Left lung (tissue), 4 donors: ENCODE measurements at regions not wholly inside any gene's neighbourhood (a gene's known extent, or its start where the extent isn't known, plus 50 kb on each side); places are given as distances from the start of the nearest gene placed in this dataset.

Source experiments
- ATAC-seq: fragments of 200-7000 bp; cut with Tn5 transposase; one replicate; pipeline ENCODE4 v1.9.1; 2020; ENCODE audit warnings: moderate library complexity
- DNase-seq, 4 donors: peaks; one replicate each; pipeline ENCODE4 v3.0.0-alpha.2; 2013 to 2020
- H3K27ac ChIP-seq, 2 donors: fragments of 200-600 bp; sonication (generic) in 1 of 2; one replicate each; pipeline versions ENCODE4 v1.5.0 to v1.8.0; 2020 to 2021
- H3K27me3 ChIP-seq, 2 donors: fragments of 200-600 bp; sonication (generic) in 1 of 2; one replicate each; pipeline versions ENCODE4 v1.5.0 to v1.8.0; 2020 to 2021
- H3K36me3 ChIP-seq, 2 donors: fragments of 200-600 bp; sonication (generic) in 1 of 2; one replicate each; pipeline versions ENCODE4 v1.5.0 to v1.8.0; 2020 to 2021
- H3K4me1 ChIP-seq, 2 donors: fragments of 200-600 bp; one replicate each; pipeline ENCODE4 v1.8.0; 2021
- H3K4me3 ChIP-seq, 2 donors: fragments of 200-600 bp; sonication (generic) in 1 of 2; one replicate each; pipeline versions ENCODE4 v1.5.0 to v1.8.0; 2020 to 2021; ENCODE audit warnings: mild to moderate bottlenecking in 1 of 2
- H3K9me3 ChIP-seq, 2 donors: fragments of 200-600 bp; sonication (generic) in 1 of 2; one replicate each; pipeline versions ENCODE4 v1.5.0 to v1.8.0; 2020 to 2021
- intact Hi-C, 2 donors: fragments of 100-400 bp; cut with DNase I; formaldehyde crosslinking; loops; one replicate each; pipeline versions ENCODE4 v1.11.2 to v1.14.2; 2022
- TF ChIP-seq, protein P1 (sequence below), 2 donors: fragments of 200-600 bp; sonication (generic) in 1 of 2; IDR thresholded peaks; one replicate each; pipeline versions ENCODE4 v1.5.0 to v1.8.0; 2021; ENCODE audit warnings: antibody characterized with exemption in 2 of 2
- donor health status: DM: no; HTN: yes; CAD: no.
- donor health status: DM: no; HTN: no; CAD: no.

DNA sequence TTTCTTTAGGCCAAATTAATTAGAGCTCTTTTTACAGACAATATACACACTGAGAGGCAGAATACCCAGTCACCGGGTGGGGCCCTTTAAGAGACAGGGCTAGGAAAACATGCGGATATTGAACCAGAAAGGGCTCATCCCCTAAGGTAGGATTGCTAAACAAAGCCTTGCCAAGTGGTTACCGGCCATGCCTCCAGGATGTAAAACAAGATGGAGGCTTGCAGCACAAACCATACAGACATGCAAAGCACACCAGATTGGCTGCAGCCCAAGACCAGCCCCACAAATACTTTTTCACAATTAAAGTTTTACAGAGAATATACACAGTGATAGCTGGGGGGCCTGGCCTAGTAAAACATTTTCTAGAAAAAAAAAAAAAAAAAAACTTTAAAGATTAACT lies 210.0 kb downstream of the KLHL4 start:
- Histone ChIP-seq H3K4me1 (no peaks in the 10 kb centered on the region), H3K27ac (no peak overlapping the region), H3K4me3 (no peak overlapping the region), H3K27me3 (no peaks in the 10 kb centered on the region), H3K36me3 (no peaks in the 10 kb centered on the region), H3K9me3 (no peaks in the 10 kb centered on the region)
- ATAC-seq (no peak), DNase-seq (no peak)
- TF ChIP-seq, protein P1, sequence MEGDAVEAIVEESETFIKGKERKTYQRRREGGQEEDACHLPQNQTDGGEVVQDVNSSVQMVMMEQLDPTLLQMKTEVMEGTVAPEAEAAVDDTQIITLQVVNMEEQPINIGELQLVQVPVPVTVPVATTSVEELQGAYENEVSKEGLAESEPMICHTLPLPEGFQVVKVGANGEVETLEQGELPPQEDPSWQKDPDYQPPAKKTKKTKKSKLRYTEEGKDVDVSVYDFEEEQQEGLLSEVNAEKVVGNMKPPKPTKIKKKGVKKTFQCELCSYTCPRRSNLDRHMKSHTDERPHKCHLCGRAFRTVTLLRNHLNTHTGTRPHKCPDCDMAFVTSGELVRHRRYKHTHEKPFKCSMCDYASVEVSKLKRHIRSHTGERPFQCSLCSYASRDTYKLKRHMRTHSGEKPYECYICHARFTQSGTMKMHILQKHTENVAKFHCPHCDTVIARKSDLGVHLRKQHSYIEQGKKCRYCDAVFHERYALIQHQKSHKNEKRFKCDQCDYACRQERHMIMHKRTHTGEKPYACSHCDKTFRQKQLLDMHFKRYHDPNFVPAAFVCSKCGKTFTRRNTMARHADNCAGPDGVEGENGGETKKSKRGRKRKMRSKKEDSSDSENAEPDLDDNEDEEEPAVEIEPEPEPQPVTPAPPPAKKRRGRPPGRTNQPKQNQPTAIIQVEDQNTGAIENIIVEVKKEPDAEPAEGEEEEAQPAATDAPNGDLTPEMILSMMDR (IDR thresholded peaks at IDR 0.05), result no peak
- intact Hi-C loops, result no loop called here

DNA sequence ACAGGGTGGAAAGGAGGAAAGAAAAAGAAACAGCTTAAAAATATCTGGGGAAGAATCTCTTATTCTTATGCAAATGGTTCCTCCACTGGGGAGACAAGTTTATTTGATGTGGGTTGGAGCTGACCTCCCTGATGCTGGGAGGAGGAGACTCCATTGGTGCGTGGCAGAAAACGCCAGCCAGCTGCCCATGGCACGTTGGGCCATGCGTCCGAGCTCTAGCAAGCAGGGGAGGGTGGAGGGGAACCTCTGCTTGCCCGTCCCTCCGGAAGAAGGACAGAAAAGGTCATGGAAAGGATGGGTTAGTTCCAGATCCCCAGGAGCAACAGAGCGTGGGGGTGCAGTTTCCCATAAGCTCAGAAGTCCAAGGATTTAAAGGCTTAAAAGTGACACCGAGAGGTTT lies 210.4 kb downstream of the KLHL4 start:
- H3K4me1 ChIP-seq, result no peaks in the 10 kb centered on the region
- intact Hi-C loops, result no loop called here

DNA sequence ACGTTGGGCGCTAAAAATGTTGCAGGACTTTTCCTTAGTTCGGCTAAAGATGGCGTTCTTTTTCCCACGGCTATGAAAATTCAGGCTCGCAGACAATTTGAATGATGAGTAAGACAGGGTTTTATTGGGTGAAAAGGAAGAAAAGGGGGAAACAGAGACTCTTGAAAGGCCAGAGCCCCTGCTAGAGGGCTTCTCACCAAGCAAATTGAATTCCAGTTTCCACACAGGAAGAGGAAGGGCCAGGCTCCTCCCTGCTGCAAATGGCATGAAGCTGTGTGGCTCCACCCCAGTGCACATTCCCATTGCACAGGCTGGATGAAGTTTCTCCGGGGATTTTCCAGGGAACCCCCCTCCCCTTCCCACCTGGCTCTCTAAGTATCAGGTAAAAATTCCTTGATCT lies 210.9 kb downstream of the KLHL4 start:
- Histone ChIP-seq H3K36me3 (no peaks in the 10 kb centered on the region), H3K9me3 (no peaks in the 10 kb centered on the region), H3K4me1 (no peaks in the 10 kb centered on the region), H3K4me3 (no peak overlapping the region), H3K27ac (no peak overlapping the region), H3K27me3 (no peaks in the 10 kb centered on the region)
- intact Hi-C loops, result no loop called here
- TF ChIP-seq, protein P1 (IDR thresholded peaks at IDR 0.05), result no peak
- DNase-seq (no peak), ATAC-seq (no peak)

More for the DNA sequence above, 210.4 kb downstream of the KLHL4 start:
- no peak for DNase-seq
- Histone ChIP-seq H3K4me3 (no peak overlapping the region), H3K27ac (no peak overlapping the region), H3K9me3 (no peaks in the 10 kb centered on the region), H3K27me3 (no peaks in the 10 kb centered on the region), H3K36me3 (no peaks in the 10 kb centered on the region)
- TF ChIP-seq, protein P1 (IDR thresholded peaks at IDR 0.05), result no peak
- no peak for ATAC-seq

DNA sequence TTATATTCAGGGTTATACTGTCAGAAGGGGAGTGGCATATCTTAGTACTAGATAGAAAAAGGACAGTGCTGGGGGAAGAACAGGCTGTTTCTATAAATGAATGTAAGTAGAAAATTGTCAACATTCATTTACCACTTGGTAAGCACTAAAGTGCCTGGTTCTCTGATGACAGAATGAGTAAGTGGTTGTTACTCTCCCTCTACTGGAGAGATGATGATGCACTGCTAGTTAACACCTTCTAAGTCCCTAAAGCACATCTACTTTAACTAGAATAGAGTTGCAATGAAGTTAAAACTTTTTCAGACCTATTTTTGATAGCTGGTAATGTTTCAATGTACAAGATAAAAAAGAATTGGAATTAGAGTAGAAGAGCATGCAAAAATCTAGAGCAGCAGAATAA lies 214.5 kb downstream of the KLHL4 start:
- Histone ChIP-seq H3K27me3 (no peaks in the 10 kb centered on the region), H3K4me1 (no peaks in the 10 kb centered on the region), H3K36me3 (no peaks in the 10 kb centered on the region), H3K27ac (no peak overlapping the region), H3K9me3 (no peaks in the 10 kb centered on the region), H3K4me3 (no peak overlapping the region)
- ATAC-seq (no peak), DNase-seq (no peak)
- TF ChIP-seq, protein P1 (IDR thresholded peaks at IDR 0.05), result no peak
- intact Hi-C loops, result no loop called here

DNA sequence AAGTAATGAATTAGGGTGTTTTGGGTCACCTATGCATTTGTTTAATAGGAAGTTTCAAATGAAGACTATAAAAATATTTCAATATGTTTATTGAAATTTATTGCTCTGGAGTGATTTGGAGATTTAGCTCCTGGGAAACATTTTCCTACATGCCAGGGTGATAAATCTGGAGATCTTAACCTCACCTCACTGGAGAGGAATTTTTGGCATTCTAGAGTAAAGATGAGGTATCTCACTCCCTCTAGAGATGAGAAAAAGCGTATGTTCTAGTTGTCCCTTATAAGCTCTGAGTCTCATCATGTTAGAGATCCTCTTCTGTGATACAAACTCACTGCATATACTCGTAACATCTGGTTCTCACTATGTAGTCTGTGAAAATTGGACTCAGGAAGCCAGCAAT lies 219.0 kb downstream of the KLHL4 start:
- Histone ChIP-seq H3K36me3 (no peaks in the 10 kb centered on the region), H3K4me1 (no peaks in the 10 kb centered on the region), H3K27ac (no peak overlapping the region), H3K4me3 (no peak overlapping the region), H3K27me3 (no peaks in the 10 kb centered on the region), H3K9me3 (no peaks in the 10 kb centered on the region)
- no peak for DNase-seq
- TF ChIP-seq, protein P1 (IDR thresholded peaks at IDR 0.05), result no peak
- intact Hi-C loops, result no loop called here
- ATAC-seq, result no peak
